BLaER1 treated with 17β-estradiol and CSF1 and Interleukin-3, amounts not matched to agents 10 nM and 100 nM (cell line): ENCODE measurements at regions not wholly inside any gene's neighbourhood (a gene's known extent, or its start where the extent isn't known, plus 50 kb on each side); places are given as distances from the start of the nearest gene placed in this dataset.

Experiments used
- H3K27ac ChIP-seq, 11 experiments: shearing (Covaris generic); formaldehyde crosslinking; 2 replicates each; pipeline ENCODE4 v1.8.1; 2022
- H3K27me3 ChIP-seq, 11 experiments: shearing (Covaris generic); formaldehyde crosslinking; 2 replicates each; pipeline ENCODE4 v1.8.1; 2022
- H3K36me3 ChIP-seq, 11 experiments: shearing (Covaris generic); formaldehyde crosslinking; 2 replicates each; pipeline ENCODE4 v1.8.1; 2022
- H3K4me1 ChIP-seq, 10 experiments: shearing (Covaris generic); formaldehyde crosslinking; 2 replicates each; pipeline ENCODE4 v1.8.1; 2022
- H3K4me2 ChIP-seq, 11 experiments: shearing (Covaris generic); formaldehyde crosslinking; 2 replicates each; pipeline ENCODE4 v1.8.1; 2022
- H3K4me3 ChIP-seq, 10 experiments: shearing (Covaris generic); formaldehyde crosslinking; 2 replicates each; pipeline ENCODE4 v1.8.1; 2022
- H3K9ac ChIP-seq, 11 experiments: shearing (Covaris generic); formaldehyde crosslinking; 2 replicates each; pipeline ENCODE4 v1.8.1; 2022
- H3K9me3 ChIP-seq, 11 experiments: shearing (Covaris generic); formaldehyde crosslinking; replicated peaks in 1 of 11; 2 replicates each; pipeline ENCODE4 v1.8.1; 2022
- H4K20me1 ChIP-seq, 11 experiments: shearing (Covaris generic); formaldehyde crosslinking; 2 replicates each; pipeline ENCODE4 v1.8.1; 2022
- Cebpa-rat ChIP-seq, 11 experiments: shearing (Covaris generic); IDR thresholded peaks; 2 replicates each; pipeline ENCODE4 v1.8.1; 2022

- no peaks in the 10 kb centered on the region for H3K27me3 ChIP-seq
- peaks cover 0 to 7% (median 5%) of the 10 kb centered on the region in 11 experiments; a peak in 8 of 22 replicates for H3K36me3 ChIP-seq
- H4K20me1 ChIP-seq, result no peaks in the 10 kb centered on the region
- H3K4me2 ChIP-seq, result no peak overlapping the region
- H3K9ac ChIP-seq, result no peak overlapping the region
- H3K27ac ChIP-seq, result no peak overlapping the region; a peak in 1 of 22 replicates
- peaks cover 21 to 34% (median 28%) of the 10 kb centered on the region in 11 experiments for H3K9me3 ChIP-seq
- H3K4me3 ChIP-seq, result no peak overlapping the region
- TF ChIP-seq Cebpa-rat (IDR thresholded peaks at IDR 0.05), result no peak
- peaks cover 14 to 21% (median 18%) of the 10 kb centered on the region in 10 experiments for H3K4me1 ChIP-seq
These were observed 128.9 kb downstream of the AQP9 start for GRCh38 chr15:58267051-58267450.

- Histone ChIP-seq H3K9ac (peak overlapping the region in 2 of 11 experiments; percentile 32 to 49; a peak in 3 of 22 replicates), H3K4me2 (peak overlapping the region; percentile 10 to 67 (median 51); a peak in 12 of 22 replicates)
- no peak for TF ChIP-seq Cebpa-rat (IDR thresholded peaks at IDR 0.05)
These were observed 130.6 kb downstream of the AQP9 start for GRCh38 chr15:58268746-58269267.

DNA sequence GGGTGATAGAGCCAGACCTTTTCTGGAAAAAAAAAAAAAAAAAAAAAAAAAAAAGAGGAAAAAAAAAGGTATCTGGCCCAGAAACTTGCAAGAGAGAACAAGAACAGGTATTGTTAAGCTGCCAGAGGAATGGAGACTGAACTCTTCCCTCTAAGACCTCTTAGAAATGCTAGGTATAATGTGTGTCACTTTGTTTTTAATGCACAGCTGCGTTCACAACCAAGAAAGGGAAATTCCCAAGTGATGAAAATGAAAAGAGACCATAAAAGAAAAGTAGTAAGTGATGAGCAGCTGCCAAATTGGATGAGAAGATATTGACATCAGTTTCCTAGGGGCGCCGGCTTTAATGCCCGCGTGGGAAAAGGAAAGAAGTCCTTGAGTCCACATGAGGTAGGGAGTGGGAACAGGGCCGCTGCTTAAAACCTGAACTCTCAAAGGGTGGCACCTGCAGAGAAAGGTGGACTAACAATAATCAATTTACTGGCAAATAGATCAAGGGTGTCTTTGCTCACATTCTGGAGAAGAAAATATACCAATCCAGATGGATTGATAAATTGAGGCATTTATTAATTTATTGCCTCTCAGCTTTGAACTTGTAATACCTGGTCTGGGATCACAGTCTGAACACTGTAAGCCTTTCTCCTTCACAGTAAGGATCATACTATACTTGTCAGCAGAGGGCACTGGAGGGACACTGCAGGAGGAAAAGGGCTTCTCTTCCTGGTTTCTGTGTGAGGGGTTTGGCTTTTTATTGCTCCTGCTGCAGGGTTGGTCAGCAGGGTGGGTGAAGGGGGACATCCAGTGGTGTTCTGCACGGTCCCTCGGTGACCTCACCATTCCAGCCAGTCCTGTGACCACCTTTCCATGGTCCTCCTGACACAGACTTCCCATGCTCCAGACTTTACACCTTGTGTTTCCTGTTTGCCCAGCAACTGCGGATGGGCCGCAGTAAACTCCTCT is 131.6 kb downstream of the AQP9 start:
- peaks cover 14 to 21% (median 19%) of the 10 kb centered on the region in 10 experiments for H3K4me1 ChIP-seq
- H3K9me3 ChIP-seq, result peaks cover 35 to 53% (median 46%) of the 10 kb centered on the region in 11 experiments
- peak overlapping the region; percentile 15 to 67 (median 51); a peak in 21 of 22 replicates for H3K4me2 ChIP-seq
- peak overlapping the region in 10 of 11 experiments; percentile 33 to 60 (median 54); a peak in 16 of 22 replicates for H3K27ac ChIP-seq
- no peaks in the 10 kb centered on the region for H3K27me3 ChIP-seq
- H3K36me3 ChIP-seq, result peaks cover 0 to 9% (median 5%) of the 10 kb centered on the region in 11 experiments; a peak in 8 of 22 replicates
- no peaks in the 10 kb centered on the region for H4K20me1 ChIP-seq
- no peak overlapping the region for H3K4me3 ChIP-seq
- no peak for TF ChIP-seq Cebpa-rat (IDR thresholded peaks at IDR 0.05)
- peak overlapping the region in 6 of 11 experiments; percentile 7 to 49 (median 18); a peak in 5 of 22 replicates for H3K9ac ChIP-seq

More at GRCh38 chr15:58268746-58269267, 130.6 kb downstream of the AQP9 start:
- Histone ChIP-seq H3K27ac (peak overlapping the region in 6 of 11 experiments; percentile 3 to 54 (median 22); a peak in 4 of 22 replicates), H3K4me3 (no peak overlapping the region), H4K20me1 (no peaks in the 10 kb centered on the region), H3K9me3 (peaks cover 35 to 50% (median 45%) of the 10 kb centered on the region in 11 experiments), H3K27me3 (no peaks in the 10 kb centered on the region), H3K4me1 (peaks cover 14 to 21% (median 19%) of the 10 kb centered on the region in 10 experiments), H3K36me3 (peaks cover 0 to 9% (median 5%) of the 10 kb centered on the region in 11 experiments; a peak in 8 of 22 replicates)

- Histone ChIP-seq H3K27ac (no peak overlapping the region), H3K9me3 (peaks cover 35 to 65% (median 47%) of the 10 kb centered on the region in 11 experiments), H3K9ac (no peak overlapping the region), H4K20me1 (no peaks in the 10 kb centered on the region), H3K27me3 (no peaks in the 10 kb centered on the region), H3K36me3 (peaks cover 0 to 9% (median 5%) of the 10 kb centered on the region in 11 experiments; a peak in 8 of 22 replicates), H3K4me3 (no peak overlapping the region; a peak in 1 of 20 replicates), H3K4me1 (peaks cover 14 to 21% (median 19%) of the 10 kb centered on the region in 10 experiments), H3K4me2 (no peak overlapping the region)
- no peak for TF ChIP-seq Cebpa-rat (IDR thresholded peaks at IDR 0.05)
These were observed 133.2 kb downstream of the AQP9 start for GRCh38 chr15:58271410-58271809.

GRCh38 chr15:58273104-58273503 is 134.9 kb downstream of the AQP9 start:
- no peak for TF ChIP-seq Cebpa-rat (IDR thresholded peaks at IDR 0.05)
- Histone ChIP-seq H3K36me3 (peaks cover 0 to 9% (median 5%) of the 10 kb centered on the region in 11 experiments; a peak in 8 of 22 replicates), H3K27ac (no peak overlapping the region), H3K4me1 (peaks cover 14 to 32% (median 20%) of the 10 kb centered on the region in 10 experiments), H3K9me3 (peaks cover 28 to 54% (median 37%) of the 10 kb centered on the region in 11 experiments), H3K9ac (no peak overlapping the region), H4K20me1 (no peaks in the 10 kb centered on the region), H3K27me3 (no peaks in the 10 kb centered on the region), H3K4me2 (no peak overlapping the region), H3K4me3 (no peak overlapping the region)

DNA sequence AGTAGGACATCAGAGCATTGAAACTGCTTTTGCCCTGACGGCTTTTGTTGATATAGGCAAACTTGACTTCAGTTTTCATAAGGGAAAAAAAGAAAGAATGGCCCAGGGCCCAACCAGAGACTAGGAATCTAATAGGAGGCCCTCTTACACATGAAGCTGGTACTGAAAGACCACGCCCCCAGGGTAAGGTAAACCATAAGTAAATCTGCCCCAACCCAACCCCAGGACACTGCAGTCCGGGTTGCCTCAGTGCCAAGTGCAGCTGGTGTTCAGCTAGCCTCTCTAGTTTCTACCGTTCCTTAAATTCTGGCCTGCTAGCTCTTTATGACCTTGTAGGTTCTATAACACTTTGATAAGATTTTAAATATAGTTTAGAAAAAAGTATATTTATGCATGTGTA is 136.7 kb downstream of the AQP9 start:
- H3K4me3 ChIP-seq, result no peak overlapping the region
- no peak overlapping the region for H3K9ac ChIP-seq
- no peak overlapping the region for H3K27ac ChIP-seq
- peaks cover under 1 to 20% (median 6%) of the 10 kb centered on the region in 10 experiments; a peak in 19 of 20 replicates for H3K4me1 ChIP-seq
- peaks cover 28 to 54% (median 37%) of the 10 kb centered on the region in 11 experiments for H3K9me3 ChIP-seq
- H3K27me3 ChIP-seq, result no peaks in the 10 kb centered on the region
- H4K20me1 ChIP-seq, result no peaks in the 10 kb centered on the region
- TF ChIP-seq Cebpa-rat (IDR thresholded peaks at IDR 0.05), result no peak
- H3K36me3 ChIP-seq, result peaks cover 0 to 9% (median 5%) of the 10 kb centered on the region in 11 experiments; a peak in 8 of 22 replicates
- H3K4me2 ChIP-seq, result no peak overlapping the region

DNA sequence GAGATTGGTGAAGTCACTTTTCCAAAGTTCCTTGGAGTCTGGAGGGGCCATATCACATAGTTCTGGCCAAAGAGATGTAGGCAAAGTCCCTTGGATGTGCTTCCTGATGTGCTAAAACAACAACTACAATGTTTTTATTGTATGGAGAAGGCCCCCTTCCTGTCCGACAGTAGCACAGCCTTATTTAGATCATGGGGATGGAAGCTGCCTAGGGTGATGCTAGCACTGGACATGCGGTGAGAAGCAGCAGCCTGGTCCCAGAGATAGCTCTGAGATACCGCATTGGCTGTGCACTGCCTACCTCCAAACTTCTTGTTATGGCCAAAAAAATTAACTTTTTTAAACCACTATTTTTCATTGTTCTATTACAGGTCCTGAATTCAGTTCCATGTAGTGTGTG is 137.6 kb downstream of the AQP9 start:
- Histone ChIP-seq H3K27ac (no peak overlapping the region), H3K9me3 (peaks cover 26 to 46% (median 30%) of the 10 kb centered on the region in 11 experiments), H3K27me3 (no peaks in the 10 kb centered on the region), H3K4me3 (no peak overlapping the region), H3K4me2 (no peak overlapping the region), H3K36me3 (peaks cover 0 to 9% (median 5%) of the 10 kb centered on the region in 11 experiments; a peak in 8 of 22 replicates), H3K9ac (no peak overlapping the region), H4K20me1 (no peaks in the 10 kb centered on the region), H3K4me1 (peaks cover 0 to 14% (median 0%) of the 10 kb centered on the region in 10 experiments; a peak in 6 of 20 replicates)
- no peak for TF ChIP-seq Cebpa-rat (IDR thresholded peaks at IDR 0.05)

GRCh38 chr15:58276924-58277323 is 138.7 kb downstream of the AQP9 start:
- H4K20me1 ChIP-seq, result no peaks in the 10 kb centered on the region
- TF ChIP-seq Cebpa-rat (IDR thresholded peaks at IDR 0.05), result no peak

More at GRCh38 chr15:58276924-58277323, 138.7 kb downstream of the AQP9 start:
- no peak overlapping the region for H3K4me3 ChIP-seq
- H3K4me1 ChIP-seq, result peaks cover 0 to 22% (median 1%) of the 10 kb centered on the region in 10 experiments; a peak in 7 of 20 replicates
- H3K4me2 ChIP-seq, result peak overlapping the region in 2 of 11 experiments; percentile 43 to 50; a peak in 1 of 22 replicates
- peaks cover 0 to 4% (median under 1%) of the 10 kb centered on the region in 11 experiments; a peak in 5 of 22 replicates for H3K36me3 ChIP-seq
- H3K9me3 ChIP-seq, result peaks cover 14 to 35% (median 19%) of the 10 kb centered on the region in 11 experiments
- no peaks in the 10 kb centered on the region for H3K27me3 ChIP-seq
- no peak overlapping the region for H3K9ac ChIP-seq
- H3K27ac ChIP-seq, result no peak overlapping the region
